Retinal pigment epithelial cell (primary cell): ENCODE measurements at regions not wholly inside any gene's neighbourhood (a gene's known extent, or its start where the extent isn't known, plus 50 kb on each side); places are given as distances from the start of the nearest gene placed in this dataset.
A peak's percentile ranks its signal among the peaks of the same experiment; 100 is the strongest.

ENCODE experiments used
- DNase-seq: peaks from one replicate; pipeline ENCODE4 v3.0.0-alpha.2; 2010; ENCODE audit warnings: low read depth
- H3K4me3 ChIP-seq: 2 replicates; pipeline ENCODE4 v1.5.1; 2011; ENCODE audit warnings: mild to moderate bottlenecking, low read length, control low read depth, moderate library complexity
- TF ChIP-seq, protein P1 (sequence below): conservative IDR thresholded peaks from 2 replicates; pipeline ENCODE4 v1.5.1; 2011; ENCODE audit warnings: low read depth, low read length, control low read depth, inconsistent platforms

DNA sequence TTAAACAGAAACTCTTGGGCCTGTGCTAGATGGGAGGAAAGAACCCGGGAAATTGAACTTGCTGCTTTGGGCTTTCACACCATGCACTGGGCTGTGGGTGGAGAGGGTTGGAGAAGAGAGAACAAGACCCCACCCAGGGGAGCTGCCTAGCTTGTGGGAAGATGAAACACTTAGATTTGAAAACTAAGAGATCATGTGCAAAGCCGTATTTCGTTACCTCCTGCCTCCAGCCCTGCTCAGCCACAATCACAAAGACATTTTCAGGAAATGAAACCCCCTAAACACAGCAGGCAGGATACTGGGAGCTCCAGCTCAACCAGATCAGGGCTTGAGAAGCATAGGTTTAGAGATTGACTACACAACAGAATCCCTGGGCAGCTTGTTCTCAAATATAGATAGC is 183.0 kb upstream of the C2CD4B start:
- no peak overlapping the region for H3K4me3 ChIP-seq
- DNase-seq, result no peak
- TF ChIP-seq, protein P1, sequence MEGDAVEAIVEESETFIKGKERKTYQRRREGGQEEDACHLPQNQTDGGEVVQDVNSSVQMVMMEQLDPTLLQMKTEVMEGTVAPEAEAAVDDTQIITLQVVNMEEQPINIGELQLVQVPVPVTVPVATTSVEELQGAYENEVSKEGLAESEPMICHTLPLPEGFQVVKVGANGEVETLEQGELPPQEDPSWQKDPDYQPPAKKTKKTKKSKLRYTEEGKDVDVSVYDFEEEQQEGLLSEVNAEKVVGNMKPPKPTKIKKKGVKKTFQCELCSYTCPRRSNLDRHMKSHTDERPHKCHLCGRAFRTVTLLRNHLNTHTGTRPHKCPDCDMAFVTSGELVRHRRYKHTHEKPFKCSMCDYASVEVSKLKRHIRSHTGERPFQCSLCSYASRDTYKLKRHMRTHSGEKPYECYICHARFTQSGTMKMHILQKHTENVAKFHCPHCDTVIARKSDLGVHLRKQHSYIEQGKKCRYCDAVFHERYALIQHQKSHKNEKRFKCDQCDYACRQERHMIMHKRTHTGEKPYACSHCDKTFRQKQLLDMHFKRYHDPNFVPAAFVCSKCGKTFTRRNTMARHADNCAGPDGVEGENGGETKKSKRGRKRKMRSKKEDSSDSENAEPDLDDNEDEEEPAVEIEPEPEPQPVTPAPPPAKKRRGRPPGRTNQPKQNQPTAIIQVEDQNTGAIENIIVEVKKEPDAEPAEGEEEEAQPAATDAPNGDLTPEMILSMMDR, result no peak

DNA sequence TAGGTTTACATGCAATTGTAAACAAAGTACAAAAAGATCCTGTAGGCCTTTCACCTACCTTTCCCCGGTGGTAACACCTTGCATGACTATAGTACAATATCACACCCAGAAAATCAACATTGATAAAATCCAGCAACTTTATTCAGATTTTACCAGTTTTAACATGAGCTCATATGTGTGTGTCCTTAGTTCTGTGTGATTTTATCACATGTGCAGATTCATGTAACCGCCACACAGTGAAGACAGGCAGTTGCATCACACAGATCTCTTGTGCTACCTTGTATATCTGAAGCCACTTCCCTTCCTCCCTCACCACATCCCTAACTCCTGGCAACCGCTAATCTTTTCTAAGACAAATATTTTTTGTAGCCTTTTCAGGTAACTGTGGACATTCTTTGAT is 183.5 kb upstream of the C2CD4B start:
- no peak overlapping the region for H3K4me3 ChIP-seq
- DNase-seq, result no peak
- TF ChIP-seq, protein P1, result no peak

DNA sequence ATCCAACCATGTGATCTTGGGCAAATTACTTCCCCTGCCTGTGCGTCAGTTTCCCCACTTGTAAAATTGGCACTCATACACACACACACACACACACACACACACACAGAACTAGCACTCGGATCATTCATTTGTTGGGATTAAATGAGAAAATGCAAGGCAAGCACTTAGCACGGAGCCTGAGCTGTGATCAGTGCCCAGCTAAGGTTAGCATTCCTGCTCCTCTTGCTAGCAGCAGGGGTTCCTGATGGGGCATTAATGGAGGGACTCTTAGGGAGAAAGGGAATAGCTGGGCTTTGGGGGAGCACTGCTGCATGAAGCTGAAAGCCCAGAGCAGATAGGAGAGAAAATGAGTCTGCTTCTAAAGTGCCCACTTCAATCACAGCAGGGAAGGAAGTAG is 187.7 kb upstream of the C2CD4B start:
- no peak for DNase-seq
- TF ChIP-seq, protein P1, result no peak
- no peak overlapping the region for H3K4me3 ChIP-seq

DNA sequence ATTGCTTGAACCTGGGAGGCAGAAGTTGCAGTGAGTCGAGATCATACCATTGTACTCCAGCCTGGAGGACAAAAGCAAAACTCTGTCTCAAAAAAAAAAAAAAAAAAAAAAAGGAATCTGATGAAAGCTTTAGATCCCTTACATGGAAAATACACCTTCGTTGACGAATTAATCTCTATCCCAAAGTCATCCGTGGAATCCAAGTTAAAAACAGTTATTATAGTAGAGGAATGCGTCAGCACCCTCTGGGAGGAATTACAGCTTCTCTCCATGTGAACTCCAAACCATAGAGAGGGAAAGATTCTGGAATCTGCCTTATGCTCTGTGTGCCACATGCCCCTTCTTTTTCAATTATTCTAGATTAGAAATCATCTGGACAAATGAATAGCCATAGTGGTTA is 192.3 kb upstream of the C2CD4B start:
- DNase-seq, result no peak
- TF ChIP-seq, protein P1, result no peak
- no peak overlapping the region for H3K4me3 ChIP-seq

DNA sequence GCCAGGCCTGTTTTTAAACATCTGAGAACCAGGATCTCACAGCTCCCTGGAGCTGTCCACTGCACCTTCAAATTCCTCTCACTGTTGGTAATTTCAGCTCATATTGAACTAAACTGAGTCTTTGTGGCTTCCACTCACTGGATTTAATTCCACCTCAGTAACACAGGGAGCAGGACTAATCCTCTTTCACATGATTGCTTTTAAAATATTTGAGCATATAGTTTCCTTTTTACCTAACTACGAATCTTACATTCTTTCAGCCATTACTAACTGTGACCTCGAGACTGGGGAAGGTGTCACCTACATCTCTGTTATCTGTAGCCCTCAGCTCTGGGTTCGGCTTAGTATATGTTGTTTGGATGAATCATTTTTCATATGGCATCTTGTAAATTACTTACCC is 194.3 kb upstream of the C2CD4B start:
- TF ChIP-seq, protein P1, result no peak
- no peak overlapping the region for H3K4me3 ChIP-seq
- DNase-seq, result peak; percentile 86

DNA sequence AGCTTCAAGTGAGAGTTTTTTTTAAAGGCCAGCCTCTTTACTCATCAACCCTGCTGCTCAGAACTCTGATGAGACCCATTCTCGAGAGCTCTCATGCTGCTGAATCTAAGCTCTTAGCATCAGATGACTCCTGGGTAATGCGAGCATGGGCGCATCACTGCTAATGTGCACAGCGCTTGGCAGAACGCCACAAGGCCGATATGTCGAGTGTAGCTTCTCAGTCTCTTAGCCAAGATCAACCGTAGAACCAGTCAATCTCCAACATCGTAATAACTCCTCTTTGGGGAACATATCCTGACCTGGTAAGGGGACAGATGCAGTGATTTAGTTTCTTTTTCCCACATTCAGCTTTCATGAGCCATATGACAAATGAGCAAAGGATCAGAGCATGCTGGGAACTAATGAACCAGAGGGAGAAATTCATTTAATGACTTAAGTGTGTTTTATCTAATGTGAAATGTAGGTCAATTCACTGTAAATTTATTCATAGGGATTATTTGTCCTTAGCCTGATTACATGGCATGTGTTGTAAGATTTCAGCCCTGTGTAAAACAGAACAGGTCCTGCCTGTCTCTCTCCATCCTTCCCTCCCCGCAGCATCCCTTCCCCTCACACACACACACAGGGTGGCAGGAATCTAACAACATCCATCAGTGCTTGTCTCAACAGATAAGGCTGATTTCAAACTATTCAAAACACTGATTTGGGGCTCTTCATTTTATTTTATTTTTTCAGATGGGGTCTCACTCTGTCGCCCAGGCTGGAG is 195.4 kb upstream of the C2CD4B start:
- H3K4me3 ChIP-seq, result no peak overlapping the region
- TF ChIP-seq, protein P1, result no peak
- DNase-seq, result no peak

DNA sequence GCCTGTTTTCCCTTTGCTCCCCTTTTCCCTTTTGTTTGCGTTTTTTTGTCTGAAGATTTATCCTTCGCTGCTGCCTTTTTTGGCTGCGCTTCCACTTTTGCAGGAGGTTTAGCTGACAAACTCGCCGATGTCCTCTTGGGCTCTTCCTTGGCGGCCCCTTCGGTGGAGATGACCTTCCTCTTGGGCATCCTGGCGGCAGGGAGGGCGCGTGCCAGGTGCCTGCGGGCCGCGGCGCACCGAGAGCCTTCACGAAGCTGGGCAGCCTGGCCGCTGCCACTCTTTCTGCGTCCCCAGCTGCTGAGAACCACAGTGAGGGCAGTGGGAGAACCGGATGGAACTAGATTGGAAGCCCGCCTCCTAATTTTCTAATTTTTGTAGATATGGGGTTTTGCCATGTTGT is 197.1 kb upstream of the C2CD4B start:
- DNase-seq, result no peak
- TF ChIP-seq, protein P1, result no peak
- H3K4me3 ChIP-seq, result no peak overlapping the region
